NB4 (cell line): ENCODE measurements at regions not wholly inside any gene's neighbourhood (a gene's known extent, or its start where the extent isn't known, plus 50 kb on each side); places are given as distances from the start of the nearest gene placed in this dataset.

Experiments used
- CTCF ChIP-seq: IDR thresholded peaks from one replicate; pipeline ENCODE4 v1.5.1; 2012; ENCODE audit warnings: low read depth, low read length
- POLR2A ChIP-seq: IDR thresholded peaks from 2 replicates; pipeline ENCODE4 v1.6.1; 2011; ENCODE audit warnings: mild to moderate bottlenecking; ENCODE audit not compliant: insufficient read length; ENCODE audit errors: extremely low read depth

- no peak for TF ChIP-seq CTCF
- no peak for TF ChIP-seq POLR2A
These were observed 763.7 kb upstream of the POM121L12 start for GRCh38 chr7:52271703-52272102.
